LNCaP clone FGC (cell line): ENCODE measurements at regions not wholly inside any gene's neighbourhood (a gene's known extent, or its start where the extent isn't known, plus 50 kb on each side); places are given as distances from the start of the nearest gene placed in this dataset.
A peak's percentile ranks its signal among the peaks of the same experiment; 100 is the strongest.

Experiments
- DNase-seq: peaks from one replicate; pipeline ENCODE4 v3.0.0-alpha.2; 2011; ENCODE audit warnings: low read depth
- H3K4me3 ChIP-seq: 2 replicates; pipeline ENCODE4 v1.5.1; 2011; ENCODE audit warnings: mild to moderate bottlenecking, low read depth, low read length, control low read depth
- CTCF ChIP-seq: IDR thresholded peaks from 2 replicates; pipeline ENCODE4 v1.5.1; 2012; ENCODE audit warnings: mild to moderate bottlenecking; ENCODE audit not compliant: control insufficient read depth, insufficient read depth; ENCODE audit errors: extremely low read depth

- no peak overlapping the region for H3K4me3 ChIP-seq
- DNase-seq: no peak
- TF ChIP-seq CTCF: no peak
Observed at GRCh38 chr7:84492098-84493034, 297.8 kb upstream of the SEMA3A start.

- H3K4me3 ChIP-seq: no peak overlapping the region
- no peak for DNase-seq
- TF ChIP-seq CTCF: peak; percentile 56
Observed at GRCh38 chr7:84490661-84491060, 296.1 kb upstream of the SEMA3A start.

- no peak overlapping the region for H3K4me3 ChIP-seq
- DNase-seq: peak; percentile 83
Observed at GRCh38 chr7:84484502-84485079, 290.0 kb upstream of the SEMA3A start.

GRCh38 chr7:84482476-84482875 lies 287.9 kb upstream of the SEMA3A start:
- no peak for TF ChIP-seq CTCF
- DNase-seq: no peak
- no peak overlapping the region for H3K4me3 ChIP-seq

More at GRCh38 chr7:84484502-84485079, 290.0 kb upstream of the SEMA3A start:
- TF ChIP-seq CTCF: no peak

GRCh38 chr7:84479059-84479458 lies 284.5 kb upstream of the SEMA3A start:
- no peak for TF ChIP-seq CTCF
- no peak for DNase-seq
- H3K4me3 ChIP-seq: no peak overlapping the region

GRCh38 chr7:84477786-84478478 lies 283.3 kb upstream of the SEMA3A start:
- TF ChIP-seq CTCF: no peak
- no peak for DNase-seq
- H3K4me3 ChIP-seq: no peak overlapping the region
